ENCODE measurements at regions not wholly inside any gene's neighbourhood (a gene's known extent, or its start where the extent isn't known, plus 50 kb on each side); places are given as distances from the start of the nearest gene placed in this dataset.

DNA sequence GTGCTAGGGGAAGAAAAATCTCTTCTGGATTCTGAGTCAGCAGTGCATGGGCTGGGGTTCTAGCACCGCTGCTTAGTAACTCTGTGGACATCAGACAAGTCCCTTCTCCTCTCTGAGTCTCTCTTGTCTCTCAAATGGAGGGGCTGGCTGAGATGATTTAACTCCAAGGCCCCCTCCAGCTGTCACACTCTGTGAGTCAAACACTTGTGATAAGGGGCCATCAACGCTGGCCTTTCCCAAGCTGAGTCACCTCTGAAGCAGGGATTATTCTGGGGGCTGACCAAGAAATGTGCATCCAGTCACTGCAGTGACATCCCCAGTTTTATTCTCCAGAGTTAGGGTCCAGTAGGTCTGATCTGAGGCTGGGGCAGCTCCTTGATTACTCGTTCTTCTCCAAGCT lies 110.4 kb upstream of the ZNF462 start:
- TF ChIP-seq EZH2phosphoT487 (IDR thresholded peaks at IDR 0.05; ENCODE audit: insufficient read depth, low read depth) (no peak), EZH2 (IDR thresholded peaks at IDR 0.05; ENCODE audit: insufficient read depth, poor library complexity, severe bottlenecking) (no peak)
